Skeletal muscle satellite cell (primary cell): ENCODE measurements at regions not wholly inside any gene's neighbourhood (a gene's known extent, or its start where the extent isn't known, plus 50 kb on each side); places are given as distances from the start of the nearest gene placed in this dataset.
"Not testable (repeated sequence)": the region's sequence is repeated elsewhere in the genome, so short reads cannot be mapped to it uniquely, and the experiment has no call there.

ENCODE experiments used
- H3K27me3 ChIP-seq: 2 replicates; pipeline ENCODE4 v1.7.0; 2013; ENCODE audit warnings: low read length; ENCODE audit not compliant: control insufficient read depth, insufficient read depth
- H3K36me3 ChIP-seq: 2 replicates; pipeline ENCODE4 v1.7.0; 2013; ENCODE audit warnings: mild to moderate bottlenecking, control low read depth, low read length; ENCODE audit not compliant: insufficient read depth
- H3K4me1 ChIP-seq: 2 replicates; pipeline ENCODE4 v1.7.0; 2013; ENCODE audit warnings: low read length; ENCODE audit not compliant: control insufficient read depth, insufficient read depth
- H3K4me2 ChIP-seq: 2 replicates; pipeline ENCODE4 v1.7.0; 2013; ENCODE audit warnings: mild to moderate bottlenecking, low read length
- H3K4me3 ChIP-seq: 2 replicates; pipeline ENCODE4 v1.7.0; 2013; ENCODE audit warnings: low read length
- H3K9ac ChIP-seq: 2 replicates; pipeline ENCODE4 v1.7.0; 2013; ENCODE audit warnings: mild to moderate bottlenecking, low read depth, low read length, moderate library complexity
- H3K9me3 ChIP-seq: replicated peaks from 2 replicates; pipeline ENCODE4 v1.7.0; 2013; ENCODE audit warnings: mild to moderate bottlenecking, control low read depth, low read length

DNA sequence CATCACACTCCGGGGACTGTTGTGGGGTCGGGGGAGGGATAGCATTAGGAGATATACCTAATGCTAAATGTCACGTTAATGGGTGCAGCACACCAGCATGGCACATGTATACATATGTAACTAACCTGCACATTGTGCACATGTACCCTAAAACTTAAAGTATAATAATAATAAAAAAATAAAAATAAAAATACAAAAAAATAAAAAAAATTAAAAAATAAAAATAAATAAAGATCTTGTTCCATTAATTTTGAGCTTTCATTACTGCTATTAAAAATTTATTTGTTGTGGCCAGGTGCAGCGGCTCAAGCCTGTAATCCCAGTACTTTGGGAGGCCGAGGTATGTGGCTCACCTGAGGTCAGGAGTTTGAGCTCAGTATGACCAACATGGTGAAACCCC is 201.8 kb upstream of the TRPC4 start:
- H3K27me3 ChIP-seq, H3K4me3 ChIP-seq, H3K9me3 ChIP-seq, H3K9ac ChIP-seq, H3K36me3 ChIP-seq, H3K4me1 ChIP-seq, H3K4me2 ChIP-seq: not testable (repeated sequence)

DNA sequence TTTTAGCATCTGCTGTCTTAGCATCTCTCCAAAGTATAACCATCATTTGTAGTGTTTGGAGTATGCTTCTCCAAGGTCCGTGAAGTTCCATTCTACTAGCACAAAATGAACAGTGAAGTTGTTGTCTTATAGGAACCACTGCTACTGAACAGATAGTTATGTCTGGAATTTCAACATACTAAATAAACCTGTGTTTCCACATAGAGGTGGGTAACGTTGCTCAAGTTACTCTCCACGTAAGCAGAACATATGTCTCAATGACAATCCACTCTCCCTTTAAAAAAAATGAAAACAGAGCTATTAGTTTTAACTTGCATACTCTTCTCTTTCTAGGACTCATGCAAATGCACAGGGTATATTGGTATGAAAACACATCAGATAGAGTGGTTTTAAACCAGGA is 184.3 kb upstream of the TRPC4 start:
- Histone ChIP-seq H3K4me1 (no peaks in the 10 kb centered on the region), H3K4me2 (no peak overlapping the region), H3K9ac (no peak overlapping the region), H3K36me3 (no peaks in the 10 kb centered on the region), H3K27me3 (no peaks in the 10 kb centered on the region), H3K4me3 (no peak overlapping the region), H3K9me3 (no peaks in the 10 kb centered on the region)

DNA sequence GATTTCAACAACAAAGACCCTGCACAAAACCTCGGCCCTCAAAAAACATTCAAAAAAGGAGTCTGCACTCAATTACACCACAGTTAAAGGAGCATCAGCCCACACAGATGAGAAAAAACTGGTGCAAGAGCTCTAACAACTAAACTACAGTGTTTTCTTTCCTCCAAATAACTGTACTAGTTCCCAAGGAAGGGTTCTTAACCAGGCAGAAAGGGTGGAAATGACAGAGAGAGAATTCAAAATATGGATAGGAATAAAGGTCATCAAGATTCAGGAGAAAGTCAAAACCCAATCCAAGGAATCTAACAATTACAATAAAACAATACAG is 176.4 kb upstream of the TRPC4 start:
- H3K4me3 ChIP-seq, result no peak overlapping the region
- no peaks in the 10 kb centered on the region for H3K9me3 ChIP-seq
- H3K4me2 ChIP-seq, result no peak overlapping the region
- no peak overlapping the region for H3K9ac ChIP-seq
- no peaks in the 10 kb centered on the region for H3K36me3 ChIP-seq
- no peaks in the 10 kb centered on the region for H3K4me1 ChIP-seq
- no peaks in the 10 kb centered on the region for H3K27me3 ChIP-seq

DNA sequence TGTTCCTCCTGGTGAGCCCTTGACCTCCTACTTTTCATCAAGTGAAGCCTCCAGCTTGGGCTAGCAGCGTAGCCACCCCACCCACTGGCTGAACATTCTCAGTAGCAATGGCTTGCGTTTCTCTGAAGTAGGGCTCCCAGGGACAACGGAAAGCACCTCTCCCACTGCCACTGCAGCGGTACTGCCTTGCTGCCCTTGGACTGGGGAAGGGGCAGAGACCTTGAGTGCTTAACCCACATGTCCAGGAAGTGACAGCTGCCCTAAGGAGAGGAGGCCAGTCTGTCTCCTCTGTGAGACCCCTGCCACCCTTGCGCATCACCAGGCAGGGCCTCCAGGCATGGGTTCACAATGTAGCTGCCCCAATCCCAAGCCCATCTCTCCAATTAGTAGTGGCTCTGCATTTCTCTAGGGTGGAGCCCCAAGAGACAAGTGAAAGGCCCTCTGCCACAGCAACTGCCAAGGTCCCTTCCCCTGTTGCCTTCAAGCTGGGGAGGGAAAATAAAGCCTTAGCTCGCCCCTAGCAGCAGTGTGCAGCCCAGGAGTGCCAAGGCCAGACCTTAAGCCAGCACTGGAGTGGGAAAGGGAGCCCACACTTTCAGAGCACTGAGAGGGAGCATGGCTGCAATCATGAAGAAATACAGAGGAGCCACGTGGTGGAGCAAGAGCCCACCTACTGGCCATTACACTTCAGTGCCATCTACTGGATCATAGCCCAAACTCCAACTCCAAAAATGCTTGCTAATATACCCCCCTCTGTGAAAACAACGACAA is 175.9 kb upstream of the TRPC4 start:
- Histone ChIP-seq H3K27me3 (no peaks in the 10 kb centered on the region), H3K36me3 (no peaks in the 10 kb centered on the region), H3K4me2 (no peak overlapping the region), H3K9me3 (no peaks in the 10 kb centered on the region), H3K4me3 (no peak overlapping the region), H3K4me1 (no peaks in the 10 kb centered on the region), H3K9ac (no peak overlapping the region)

DNA sequence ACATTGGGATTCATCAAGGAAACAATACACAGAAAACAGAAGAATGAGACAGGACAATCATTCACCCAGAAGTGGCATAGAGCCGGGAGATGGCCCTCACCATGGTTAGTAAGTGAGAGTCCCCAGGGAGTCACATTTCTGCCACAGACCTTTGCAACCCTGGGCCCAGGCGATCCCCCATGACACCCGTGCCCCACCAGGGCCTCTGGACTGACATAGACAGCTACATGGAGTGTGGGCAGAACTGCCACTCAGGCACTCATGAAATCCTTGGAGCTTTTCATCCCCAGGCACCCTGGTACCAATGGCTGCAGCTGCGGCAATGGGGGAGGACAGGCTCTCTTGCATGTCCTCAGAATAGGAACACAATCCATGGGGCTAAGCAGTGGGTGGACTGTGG is 174.5 kb upstream of the TRPC4 start:
- H3K36me3 ChIP-seq, result no peaks in the 10 kb centered on the region
- H3K4me2 ChIP-seq, result no peak overlapping the region
- H3K4me3 ChIP-seq, result no peak overlapping the region
- H3K9me3 ChIP-seq, result no peaks in the 10 kb centered on the region
- H3K9ac ChIP-seq, result no peak overlapping the region
- no peaks in the 10 kb centered on the region for H3K27me3 ChIP-seq
- H3K4me1 ChIP-seq, result no peaks in the 10 kb centered on the region

DNA sequence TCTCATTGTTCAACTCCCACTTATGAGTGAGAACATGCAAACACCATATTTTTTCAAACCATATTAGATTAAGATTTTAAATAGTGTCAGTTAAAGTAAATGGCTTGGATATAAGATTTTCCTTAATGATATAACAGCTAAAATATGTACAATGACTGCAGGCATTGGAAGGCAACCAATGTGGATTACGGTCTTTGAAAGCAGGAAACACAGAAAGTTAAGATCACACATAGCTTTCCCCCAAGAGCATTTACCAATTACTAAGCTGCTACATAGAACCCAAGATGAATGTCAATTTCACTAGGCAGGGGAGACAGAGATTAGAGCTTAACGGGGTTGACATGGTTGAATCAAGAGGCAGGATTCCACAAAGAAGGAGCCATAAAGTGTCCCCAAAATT is 173.2 kb upstream of the TRPC4 start:
- Histone ChIP-seq H3K4me1 (no peaks in the 10 kb centered on the region), H3K9ac (no peak overlapping the region), H3K36me3 (no peaks in the 10 kb centered on the region), H3K27me3 (no peaks in the 10 kb centered on the region), H3K9me3 (no peaks in the 10 kb centered on the region), H3K4me2 (no peak overlapping the region), H3K4me3 (no peak overlapping the region)

DNA sequence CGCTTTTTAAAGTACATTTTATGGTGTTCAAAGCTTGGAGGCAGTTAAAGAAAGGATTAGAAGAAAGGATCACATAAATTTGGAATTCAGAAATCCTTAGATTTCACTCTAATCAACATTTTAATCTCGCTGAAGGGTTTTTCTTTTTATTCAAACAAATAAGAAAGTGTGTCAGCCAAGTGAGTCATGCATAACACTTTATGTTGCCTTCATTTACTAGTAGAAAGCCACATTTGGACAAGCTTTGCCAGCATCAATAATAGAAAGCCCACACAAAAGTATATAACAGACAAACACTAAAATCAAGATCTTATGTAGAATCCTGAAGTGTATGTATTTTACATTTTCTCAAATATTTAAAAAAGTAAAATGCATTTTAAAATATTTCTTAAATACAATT is 154.9 kb upstream of the TRPC4 start:
- no peak overlapping the region for H3K4me2 ChIP-seq
- no peaks in the 10 kb centered on the region for H3K4me1 ChIP-seq
- no peaks in the 10 kb centered on the region for H3K36me3 ChIP-seq
- no peaks in the 10 kb centered on the region for H3K27me3 ChIP-seq
- H3K9me3 ChIP-seq, result peaks cover 3% of the 10 kb centered on the region
- no peak overlapping the region for H3K4me3 ChIP-seq
- H3K9ac ChIP-seq, result no peak overlapping the region

DNA sequence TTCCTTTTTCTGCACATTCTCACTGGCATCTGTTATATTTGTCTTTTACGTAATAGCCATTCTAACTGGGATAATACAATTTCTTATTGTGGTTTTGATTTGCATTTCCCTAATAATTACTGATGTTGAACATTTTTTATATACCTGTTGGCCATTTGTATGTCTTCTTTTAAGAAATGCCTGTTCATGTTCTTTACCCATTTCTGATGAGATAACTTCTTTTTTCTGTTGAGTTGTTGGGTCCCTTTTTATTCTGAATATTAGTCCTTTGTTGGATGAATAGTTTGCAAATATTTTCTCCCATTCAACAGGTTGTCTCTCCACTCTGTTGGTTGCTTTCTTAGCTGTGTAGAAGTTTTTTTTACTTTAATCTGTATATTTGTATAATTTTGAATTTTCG is 147.7 kb upstream of the TRPC4 start:
- H3K4me1 ChIP-seq, result no peaks in the 10 kb centered on the region
- H3K36me3 ChIP-seq, result no peaks in the 10 kb centered on the region
- H3K4me3 ChIP-seq, result no peak overlapping the region
- no peak overlapping the region for H3K4me2 ChIP-seq
- H3K9me3 ChIP-seq, result peaks cover 4% of the 10 kb centered on the region
- no peaks in the 10 kb centered on the region for H3K27me3 ChIP-seq
- no peak overlapping the region for H3K9ac ChIP-seq

DNA sequence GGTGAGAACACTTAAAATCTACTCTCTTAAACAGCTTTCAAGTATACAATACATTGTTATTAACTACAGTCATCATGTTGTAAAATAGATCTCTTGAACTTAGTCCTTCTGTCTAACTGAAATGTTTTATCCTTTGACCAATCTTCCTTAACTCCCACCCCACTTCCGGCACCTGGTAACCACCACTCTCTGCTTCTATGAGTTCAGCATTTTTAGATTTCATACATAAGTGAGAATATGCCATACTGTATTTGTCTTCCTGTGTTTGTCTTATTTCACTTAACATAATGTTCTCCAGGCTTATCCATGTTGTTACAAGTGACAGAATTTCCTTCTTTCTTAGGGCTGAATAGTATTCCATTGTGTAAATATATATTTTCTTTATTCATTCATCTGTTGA is 144.1 kb upstream of the TRPC4 start:
- Histone ChIP-seq H3K9ac (no peak overlapping the region), H3K9me3 (no peaks in the 10 kb centered on the region), H3K36me3 (no peaks in the 10 kb centered on the region), H3K4me3 (no peak overlapping the region), H3K4me2 (no peak overlapping the region), H3K27me3 (no peaks in the 10 kb centered on the region), H3K4me1 (no peaks in the 10 kb centered on the region)

DNA sequence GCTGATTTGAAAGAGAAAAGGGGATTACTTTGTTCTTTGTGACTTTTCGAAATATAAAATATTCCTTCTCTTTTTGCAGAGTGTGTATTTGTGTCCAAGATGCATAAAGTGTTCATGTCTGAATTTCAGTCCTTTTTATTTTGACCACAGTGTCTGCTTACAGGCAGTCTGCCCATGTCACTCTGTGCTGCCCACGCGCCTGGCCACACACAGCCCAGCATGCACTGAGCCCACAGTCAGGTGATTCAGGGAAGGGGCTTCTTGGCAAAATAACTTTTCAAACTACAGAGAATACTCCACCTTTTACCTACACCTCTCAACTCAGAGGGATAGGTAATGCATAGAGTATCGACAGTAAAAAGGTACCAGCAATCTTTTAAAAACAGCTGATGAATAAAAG is 142.5 kb upstream of the TRPC4 start:
- Histone ChIP-seq H3K4me1 (no peaks in the 10 kb centered on the region), H3K36me3 (no peaks in the 10 kb centered on the region), H3K9me3 (no peaks in the 10 kb centered on the region), H3K27me3 (no peaks in the 10 kb centered on the region), H3K4me3 (no peak overlapping the region), H3K4me2 (no peak overlapping the region), H3K9ac (no peak overlapping the region)

DNA sequence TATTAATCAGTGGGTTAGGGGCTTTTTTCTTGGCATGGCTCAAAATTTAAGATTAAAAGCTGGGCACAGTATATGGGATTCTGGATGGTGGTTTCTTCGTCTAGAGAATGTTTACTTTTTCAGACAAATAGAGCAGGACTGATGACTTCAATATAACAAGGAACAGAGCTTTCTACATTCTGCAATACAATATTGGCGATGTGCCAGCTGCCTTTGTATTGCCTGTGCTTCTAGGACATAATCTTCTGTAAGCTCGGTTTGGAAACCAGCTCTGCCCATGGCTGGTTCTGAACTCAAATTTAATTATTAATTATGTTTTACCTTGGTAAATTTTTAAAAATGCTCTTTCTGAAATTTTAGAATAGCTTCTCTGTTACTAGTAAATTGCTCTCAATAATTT is 139.1 kb upstream of the TRPC4 start:
- Histone ChIP-seq H3K4me2 (no peak overlapping the region), H3K9ac (no peak overlapping the region), H3K36me3 (no peaks in the 10 kb centered on the region), H3K4me1 (no peaks in the 10 kb centered on the region), H3K4me3 (no peak overlapping the region), H3K9me3 (no peaks in the 10 kb centered on the region), H3K27me3 (no peaks in the 10 kb centered on the region)

DNA sequence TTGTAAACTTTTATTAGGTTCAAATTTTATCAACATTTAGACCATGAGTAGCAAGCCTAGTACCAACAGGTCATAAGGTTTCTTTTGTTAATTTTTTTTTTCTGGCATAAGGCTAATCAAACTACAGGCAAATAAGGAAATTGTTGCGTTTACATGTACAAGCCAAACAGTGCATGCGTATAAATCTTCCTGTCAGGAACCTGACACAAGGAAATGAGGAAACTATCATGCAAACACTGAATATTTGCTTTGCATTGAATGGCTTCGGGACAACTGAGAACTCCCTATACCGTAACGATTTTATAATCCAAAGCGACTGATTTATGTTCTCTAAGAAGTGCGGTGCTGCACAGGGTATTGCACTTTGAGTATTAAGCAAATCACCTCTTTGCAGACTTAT is 133.0 kb upstream of the TRPC4 start:
- Histone ChIP-seq H3K4me1 (no peaks in the 10 kb centered on the region), H3K36me3 (no peaks in the 10 kb centered on the region), H3K9me3 (no peaks in the 10 kb centered on the region), H3K9ac (no peak overlapping the region), H3K4me2 (no peak overlapping the region), H3K4me3 (no peak overlapping the region), H3K27me3 (no peaks in the 10 kb centered on the region)
